ENCODE measurements at regions not wholly inside any gene's neighbourhood (a gene's known extent, or its start where the extent isn't known, plus 50 kb on each side); places are given as distances from the start of the nearest gene placed in this dataset.

- no peak for DNase-seq (ENCODE audit: low spot score)
These were observed 79.3 kb upstream of the GLI2 start for GRCh38 chr2:120656273-120656950.

GRCh38 chr2:120658042-120658769, 77.5 kb upstream of the GLI2 start:
- no peak for DNase-seq (ENCODE audit: low spot score)

GRCh38 chr2:120658770-120659158, 76.9 kb upstream of the GLI2 start:
- DNase-seq (ENCODE audit: low spot score), result no peak

- DNase-seq (ENCODE audit: low spot score), result no peak
These were observed 76.2 kb upstream of the GLI2 start for GRCh38 chr2:120659275-120659977.

- no peak for DNase-seq (ENCODE audit: low spot score)
These were observed 75.5 kb upstream of the GLI2 start for GRCh38 chr2:120660056-120660694.

GRCh38 chr2:120660771-120661459, 74.8 kb upstream of the GLI2 start:
- no peak for DNase-seq (ENCODE audit: low spot score)

GRCh38 chr2:120661551-120661950, 74.1 kb upstream of the GLI2 start:
- peak; percentile 56 for DNase-seq (ENCODE audit: low spot score)

GRCh38 chr2:120662046-120662445, 73.6 kb upstream of the GLI2 start:
- no peak for DNase-seq (ENCODE audit: low spot score)

- no peak for DNase-seq (ENCODE audit: low spot score)
These were observed 72.9 kb upstream of the GLI2 start for GRCh38 chr2:120662746-120663145.

GRCh38 chr2:120666433-120666832, 69.2 kb upstream of the GLI2 start:
- DNase-seq (ENCODE audit: low spot score), result no peak

GRCh38 chr2:120667981-120668380, 67.7 kb upstream of the GLI2 start:
- no peak for DNase-seq (ENCODE audit: low spot score)

GRCh38 chr2:120669121-120669952, 66.3 kb upstream of the GLI2 start:
- no peak for DNase-seq (ENCODE audit: low spot score)

- DNase-seq (ENCODE audit: low spot score), result no peak
These were observed 65.7 kb upstream of the GLI2 start for GRCh38 chr2:120669971-120670370.

- DNase-seq (ENCODE audit: low spot score), result no peak
These were observed 65.3 kb upstream of the GLI2 start for GRCh38 chr2:120670371-120670770.

GRCh38 chr2:120670771-120671480, 64.7 kb upstream of the GLI2 start:
- no peak for DNase-seq (ENCODE audit: low spot score)

GRCh38 chr2:120672526-120673204, 63.0 kb upstream of the GLI2 start:
- no peak for DNase-seq (ENCODE audit: low spot score)

- DNase-seq (ENCODE audit: low spot score), result no peak
These were observed 62.5 kb upstream of the GLI2 start for GRCh38 chr2:120673205-120673550.

- no peak for DNase-seq (ENCODE audit: low spot score)
These were observed 62.1 kb upstream of the GLI2 start for GRCh38 chr2:120673571-120674061.
